Spleen (tissue), 11 donors: ENCODE measurements at regions not wholly inside any gene's neighbourhood (a gene's known extent, or its start where the extent isn't known, plus 50 kb on each side); places are given as distances from the start of the nearest gene placed in this dataset.

Experiments
- DNase-seq: peaks from one replicate; pipeline ENCODE4 v3.0.0-alpha.2; 2020
- H3K27ac ChIP-seq, 8 donors: fragments of 200-600 bp; sonication (generic) in 7 of 8; 1 replicate in 4 of 8; 2 replicates in 4 of 8; pipeline versions ENCODE4 v1.5.0 to v1.8.0; 2016 to 2021; ENCODE audit warnings: inconsistent platforms in 4 of 8, mild to moderate bottlenecking in 4 of 8, moderate library complexity in 1 of 8
- H3K27me3 ChIP-seq, 7 donors: fragments of 200-600 bp; sonication (generic) in 6 of 7; replicated peaks in 1 of 7; 1 replicate in 4 of 7; 2 replicates in 3 of 7; pipeline versions ENCODE4 v1.5.0 to v1.8.0; 2016 to 2021; ENCODE audit warnings: inconsistent platforms in 3 of 7, mild to moderate bottlenecking in 1 of 7
- H3K36me3 ChIP-seq, 6 donors: fragments of 200-600 bp; sonication (generic) in 5 of 6; 1 replicate in 4 of 6; 2 replicates in 2 of 6; pipeline versions ENCODE4 v1.5.0 to v1.8.0; 2016 to 2021; ENCODE audit warnings: inconsistent platforms in 2 of 6
- H3K4me1 ChIP-seq, 6 donors: fragments of 200-600 bp; sonication (generic) in 5 of 6; 1 replicate in 3 of 6; 2 replicates in 3 of 6; pipeline versions ENCODE4 v1.5.0 to v1.8.0; 2016 to 2021; ENCODE audit warnings: inconsistent platforms in 3 of 6
- H3K4me3 ChIP-seq, 8 donors: fragments of 200-600 bp; sonication (generic) in 7 of 8; 1 replicate in 4 of 8; 2 replicates in 4 of 8; pipeline versions ENCODE4 v1.5.0 to v1.8.0; 2016 to 2021; ENCODE audit warnings: inconsistent platforms in 4 of 8, mild to moderate bottlenecking in 4 of 8, moderate library complexity in 2 of 8
- H3K9me3 ChIP-seq, 8 donors: fragments of 200-600 bp; sonication (generic) in 7 of 8; 1 replicate in 4 of 8; 2 replicates in 4 of 8; pipeline versions ENCODE4 v1.5.0 to v1.8.0; 2016 to 2021; ENCODE audit warnings: inconsistent platforms in 4 of 8
- CTCF ChIP-seq, 11 experiments: fragments of 200-600 bp in 7 of 11; fragments of 450-650 bp in 4 of 11; sonication (generic) in 4 of 11; IDR thresholded peaks in 8 of 11; conservative IDR thresholded peaks in 3 of 11; 1 replicate in 7 of 11; 2 replicates in 4 of 11; pipeline versions ENCODE4 v1.4.0 to v1.8.0; 2016 to 2021; ENCODE audit warnings: antibody characterized with exemption in 11 of 11, inconsistent platforms in 4 of 11, mild to moderate bottlenecking in 1 of 11
- POLR2A ChIP-seq, 3 donors: fragments of 450-650 bp; IDR thresholded peaks; one replicate each; pipeline ENCODE4 v1.5.1; 2017; ENCODE audit warnings: antibody characterized with exemption in 3 of 3, mild to moderate bottlenecking in 1 of 3
- POLR2AphosphoS5 ChIP-seq, 3 donors: sonication (generic); formaldehyde crosslinking; IDR thresholded peaks; one replicate each; pipeline ENCODE4 v1.5.1; 2017; ENCODE audit warnings: antibody characterized with exemption in 3 of 3
- WGBS, 5 donors: extraction: QIAGEN DNeasy Blood & Tissue Kit in 3 of 5; methylation state at CpG; one replicate each; pipeline versions ENCODE4 v1.1.5 to v1.1.7; 2013 to 2018; 5-methylcytosine and 5-hydroxymethylcytosine counted together
- intact Hi-C: fragments of 100-400 bp; cut with DNase I; formaldehyde crosslinking; loops from one replicate; pipeline ENCODE4 v1.15.0; 2023; ENCODE audit warnings: low total_unique reads
- donor health status: healthy with polysubstance abuse.
- donor health status: DM: no; HTN: no; CAD: no; lungs with moderate emphysema.
- donor health status: DM: no; HTN: no; CAD: no.
- donor health status: Bipolar disorder and iron deficiency.
- donor health status: healthy.
- donor health status: DM: no; HTN: no; CAD: no.
- donor health status: DM: yes; HTN: yes; CAD: no.

- no peaks in the 10 kb centered on the region for H3K27me3 ChIP-seq
- DNase-seq: no peak
- H3K9me3 ChIP-seq: no peaks in the 10 kb centered on the region
- no peak for TF ChIP-seq POLR2A (IDR thresholded peaks at IDR 0.05)
- TF ChIP-seq POLR2AphosphoS5 (IDR thresholded peaks at IDR 0.05): no peak
- no peak for TF ChIP-seq CTCF (IDR thresholded peaks at IDR 0.05 in 8 of 11, conservative IDR thresholded peaks at IDR 0.05 in 3 of 11)
- H3K27ac ChIP-seq: no peak overlapping the region
- H3K36me3 ChIP-seq: no peaks in the 10 kb centered on the region
- H3K4me1 ChIP-seq: no peaks in the 10 kb centered on the region
- H3K4me3 ChIP-seq: no peak overlapping the region
- intact Hi-C loops: no loop called here
- 73 to 80% (median 79%) methylated on average over 4 of the region's 4 CpGs for WGBS, 5 donors
These were observed 179.8 kb upstream of the UBL3 start for GRCh38 chr13:30030141-30030750.

GRCh38 chr13:30027569-30028455 is 177.4 kb upstream of the UBL3 start:
- H3K27ac ChIP-seq: no peak overlapping the region
- no peaks in the 10 kb centered on the region for H3K9me3 ChIP-seq
- 61 to 68% (median 62%) methylated on average over 6 of the region's 6 CpGs for WGBS, 5 donors
- H3K27me3 ChIP-seq: no peaks in the 10 kb centered on the region
- no peaks in the 10 kb centered on the region for H3K4me1 ChIP-seq
- DNase-seq: no peak
- TF ChIP-seq CTCF (IDR thresholded peaks at IDR 0.05 in 8 of 11, conservative IDR thresholded peaks at IDR 0.05 in 3 of 11) (no peak), POLR2AphosphoS5 (IDR thresholded peaks at IDR 0.05) (no peak), POLR2A (IDR thresholded peaks at IDR 0.05) (no peak)
- intact Hi-C loops: no loop called here
- H3K4me3 ChIP-seq: no peak overlapping the region
- no peaks in the 10 kb centered on the region for H3K36me3 ChIP-seq

GRCh38 chr13:30026909-30027308 is 176.5 kb upstream of the UBL3 start:
- Histone ChIP-seq H3K27ac (no peak overlapping the region), H3K27me3 (no peaks in the 10 kb centered on the region), H3K36me3 (no peaks in the 10 kb centered on the region), H3K4me3 (no peak overlapping the region), H3K9me3 (no peaks in the 10 kb centered on the region), H3K4me1 (no peaks in the 10 kb centered on the region)
- intact Hi-C loops: no loop called here
- WGBS, 5 donors: 79 to 96% (median 95%) methylated on average over 5 of the region's 5 CpGs
- DNase-seq: no peak
- TF ChIP-seq POLR2A (IDR thresholded peaks at IDR 0.05) (no peak), POLR2AphosphoS5 (IDR thresholded peaks at IDR 0.05) (no peak), CTCF (IDR thresholded peaks at IDR 0.05 in 8 of 11, conservative IDR thresholded peaks at IDR 0.05 in 3 of 11) (no peak)

DNA sequence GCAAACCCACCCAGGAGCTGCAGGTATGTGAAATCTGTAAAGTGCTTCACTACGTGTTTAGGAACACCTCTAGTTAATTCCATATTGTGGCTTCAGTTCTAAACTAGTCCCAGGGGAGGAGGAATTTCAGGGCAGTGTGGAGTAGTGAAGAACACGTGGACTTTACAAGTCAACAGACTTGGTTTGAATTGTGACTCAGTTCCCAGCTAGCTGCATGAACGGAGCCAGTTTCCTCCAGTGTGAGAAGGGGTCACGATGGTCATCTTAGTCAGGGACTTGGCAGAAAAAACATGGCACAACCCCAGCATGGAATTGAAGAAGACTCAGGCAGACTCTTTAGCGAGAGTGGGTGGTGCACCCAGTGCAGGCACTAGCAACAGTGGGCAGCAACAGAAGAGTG is 175.7 kb upstream of the UBL3 start:
- Histone ChIP-seq H3K4me3 (no peak overlapping the region), H3K27ac (no peak overlapping the region), H3K9me3 (no peaks in the 10 kb centered on the region), H3K4me1 (no peaks in the 10 kb centered on the region), H3K36me3 (no peaks in the 10 kb centered on the region), H3K27me3 (no peaks in the 10 kb centered on the region)
- WGBS, 5 donors: 87 to 95% (median 88%) methylated on average over 5 of the region's 5 CpGs
- no peak for DNase-seq
- intact Hi-C loops: no loop called here
- no peak for TF ChIP-seq CTCF (IDR thresholded peaks at IDR 0.05 in 8 of 11, conservative IDR thresholded peaks at IDR 0.05 in 3 of 11)
